ENCODE measurements at regions not wholly inside any gene's neighbourhood (a gene's known extent, or its start where the extent isn't known, plus 50 kb on each side); places are given as distances from the start of the nearest gene placed in this dataset.

- Histone ChIP-seq H4K20me1 (ENCODE audit: control insufficient read depth, extremely low read depth, insufficient read depth, low read length) (no peaks in the 10 kb centered on the region), H3K36me3 (ENCODE audit: control insufficient read depth in 2 of 2, extremely low read depth in 1 of 2, insufficient read depth in 2 of 2, low read length in 2 of 2) (no peaks in the 10 kb centered on the region), H3K4me3 (ENCODE audit: control insufficient read depth in 2 of 3, extremely low read depth in 1 of 3, insufficient read depth in 2 of 3, low read depth in 1 of 3, low read length in 3 of 3) (no peak overlapping the region), H3K9me3 (ENCODE audit: control insufficient read depth, low read depth, low read length) (no peaks in the 10 kb centered on the region), H3K9me1 (ENCODE audit: control insufficient read depth, extremely low read depth, insufficient read depth, low read length) (no peaks in the 10 kb centered on the region), H3K9ac (ENCODE audit: control insufficient read depth, extremely low read depth, insufficient read depth, low read length) (no peak overlapping the region), H3K4me1 (ENCODE audit: control insufficient read depth, extremely low read depth, insufficient read depth, low read length) (no peaks in the 10 kb centered on the region), H2AFZ (ENCODE audit: control insufficient read depth, low read length) (no peak overlapping the region), H3K27ac (ENCODE audit: control insufficient read depth, insufficient read depth, low read length) (no peak overlapping the region), H3K27me3 (ENCODE audit: control insufficient read depth, extremely low read depth, insufficient read depth, low read length) (no peaks in the 10 kb centered on the region), H3K4me2 (ENCODE audit: control insufficient read depth, extremely low read depth, insufficient read depth, low read depth, low read length) (no peak overlapping the region), H3K79me2 (ENCODE audit: control insufficient read depth, insufficient read depth, low read length) (no peaks in the 10 kb centered on the region)
- no peak for DNase-seq (ENCODE audit: low read depth, low spot score)
- TF ChIP-seq CTCF (optimal IDR thresholded peaks at IDR 0.05 in 1 of 3, IDR thresholded peaks at IDR 0.05 in 1 of 3, conservative IDR thresholded peaks at IDR 0.05 in 1 of 3; ENCODE audit: extremely low read depth in 1 of 3, insufficient read depth in 2 of 3, low read length in 3 of 3) (no peak), EZH2 (IDR thresholded peaks at IDR 0.05; ENCODE audit: low read length) (no peak)
- dilution Hi-C loops (cut with MboI; ENCODE audit: extremely low pct_ligation_motif_present, low sequenced_read_pairs) = loop anchor here (25.0 kb wide), 1 partner anchor 427 kb away; no protein-coding TSS in a partner anchor
- no peak for FAIRE-seq
These were observed 687.2 kb downstream of the TBL1XR1 start for GRCh38 chr3:176510097-176510496.

- Histone ChIP-seq H3K27ac (ENCODE audit: control insufficient read depth, insufficient read depth, low read length) (no peak overlapping the region), H3K9me3 (ENCODE audit: control insufficient read depth, low read depth, low read length) (no peaks in the 10 kb centered on the region), H3K36me3 (ENCODE audit: control insufficient read depth in 2 of 2, extremely low read depth in 1 of 2, insufficient read depth in 2 of 2, low read length in 2 of 2) (no peaks in the 10 kb centered on the region), H3K9me1 (ENCODE audit: control insufficient read depth, extremely low read depth, insufficient read depth, low read length) (no peaks in the 10 kb centered on the region), H3K4me3 (ENCODE audit: control insufficient read depth in 2 of 3, extremely low read depth in 1 of 3, insufficient read depth in 2 of 3, low read depth in 1 of 3, low read length in 3 of 3) (no peak overlapping the region), H3K79me2 (ENCODE audit: control insufficient read depth, insufficient read depth, low read length) (no peaks in the 10 kb centered on the region), H2AFZ (ENCODE audit: control insufficient read depth, low read length) (no peak overlapping the region), H3K27me3 (ENCODE audit: control insufficient read depth, extremely low read depth, insufficient read depth, low read length) (no peaks in the 10 kb centered on the region), H3K4me2 (ENCODE audit: control insufficient read depth, extremely low read depth, insufficient read depth, low read depth, low read length) (no peak overlapping the region), H3K4me1 (ENCODE audit: control insufficient read depth, extremely low read depth, insufficient read depth, low read length) (no peaks in the 10 kb centered on the region), H3K9ac (ENCODE audit: control insufficient read depth, extremely low read depth, insufficient read depth, low read length) (no peak overlapping the region), H4K20me1 (ENCODE audit: control insufficient read depth, extremely low read depth, insufficient read depth, low read length) (no peaks in the 10 kb centered on the region)
- no peak for DNase-seq (ENCODE audit: low read depth, low spot score)
- no peak for FAIRE-seq
- no peak for TF ChIP-seq CTCF (optimal IDR thresholded peaks at IDR 0.05 in 1 of 3, IDR thresholded peaks at IDR 0.05 in 1 of 3, conservative IDR thresholded peaks at IDR 0.05 in 1 of 3; ENCODE audit: extremely low read depth in 1 of 3, insufficient read depth in 2 of 3, low read length in 3 of 3)
- TF ChIP-seq EZH2 (IDR thresholded peaks at IDR 0.05; ENCODE audit: low read length) = no peak
- dilution Hi-C loops (cut with MboI; ENCODE audit: extremely low pct_ligation_motif_present, low sequenced_read_pairs) = loop anchor here (25.0 kb wide), 1 partner anchor 431 kb away; no protein-coding TSS in a partner anchor
These were observed 691.2 kb downstream of the TBL1XR1 start for GRCh38 chr3:176505878-176506621.
